ENCODE measurements at regions not wholly inside any gene's neighbourhood (a gene's known extent, or its start where the extent isn't known, plus 50 kb on each side); places are given as distances from the start of the nearest gene placed in this dataset.

GRCh38 chr18:51651761-51652160, 454.3 kb upstream of the MEX3C start:
- DNase-seq (ENCODE audit: low spot score), result no peak

DNA sequence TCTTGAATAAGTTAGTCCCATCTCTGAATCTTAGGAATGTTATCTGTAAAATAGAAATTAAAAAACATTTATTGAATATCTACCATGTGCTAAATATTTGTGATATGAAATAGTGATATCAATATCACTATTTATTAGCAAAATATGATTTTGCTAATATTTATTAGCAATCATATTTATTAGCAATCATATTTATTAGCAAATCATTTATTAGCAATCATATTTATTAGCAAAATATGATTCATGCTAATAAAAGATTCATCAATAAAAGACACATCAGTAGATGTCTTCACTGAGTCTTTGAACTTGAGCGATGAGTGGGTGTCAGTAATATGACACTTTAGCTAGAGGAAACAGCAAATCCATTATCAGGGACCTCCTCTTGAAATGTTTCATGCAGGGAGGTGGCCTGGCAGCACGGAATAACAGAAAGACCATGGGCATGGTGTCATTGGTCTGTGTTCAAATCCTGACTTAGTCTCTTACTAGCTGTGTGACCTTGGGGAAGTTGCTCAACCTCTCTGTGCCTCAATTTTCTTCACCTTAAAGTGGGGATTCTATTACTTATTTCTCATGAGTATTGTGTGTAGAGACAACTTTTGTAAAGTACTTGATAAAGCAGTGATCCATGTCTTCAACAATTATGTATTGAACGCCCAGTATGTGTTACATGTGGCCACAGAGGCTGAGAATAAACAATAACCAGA, 456.2 kb upstream of the MEX3C start:
- DNase-seq (ENCODE audit: low spot score), result no peak

GRCh38 chr18:51654488-51655326, 457.2 kb upstream of the MEX3C start:
- no peak for DNase-seq (ENCODE audit: low spot score)

GRCh38 chr18:51655327-51655698, 457.8 kb upstream of the MEX3C start:
- no peak for DNase-seq (ENCODE audit: low spot score)

GRCh38 chr18:51656249-51656648, 458.8 kb upstream of the MEX3C start:
- DNase-seq (ENCODE audit: low spot score), result no peak

DNA sequence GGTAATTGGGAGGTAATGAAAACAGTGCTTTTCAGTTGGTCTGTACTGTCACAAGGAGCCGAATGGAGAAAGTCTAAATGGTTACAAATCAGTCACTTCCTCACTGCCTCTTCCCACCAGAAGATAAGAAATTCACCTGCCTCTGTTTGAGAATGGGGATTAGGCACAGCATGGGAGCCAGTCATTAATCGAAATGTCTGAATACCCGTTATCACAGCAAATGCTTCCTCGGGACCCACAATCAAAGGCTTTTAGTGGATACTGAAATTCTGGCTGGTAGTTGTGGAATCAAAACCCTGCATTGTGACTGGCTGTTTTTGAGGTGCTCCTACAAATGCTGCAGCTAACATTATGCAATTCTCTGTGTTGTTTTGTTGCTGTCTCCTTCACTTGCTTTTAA, 461.0 kb upstream of the MEX3C start:
- no peak for DNase-seq (ENCODE audit: low spot score)

DNA sequence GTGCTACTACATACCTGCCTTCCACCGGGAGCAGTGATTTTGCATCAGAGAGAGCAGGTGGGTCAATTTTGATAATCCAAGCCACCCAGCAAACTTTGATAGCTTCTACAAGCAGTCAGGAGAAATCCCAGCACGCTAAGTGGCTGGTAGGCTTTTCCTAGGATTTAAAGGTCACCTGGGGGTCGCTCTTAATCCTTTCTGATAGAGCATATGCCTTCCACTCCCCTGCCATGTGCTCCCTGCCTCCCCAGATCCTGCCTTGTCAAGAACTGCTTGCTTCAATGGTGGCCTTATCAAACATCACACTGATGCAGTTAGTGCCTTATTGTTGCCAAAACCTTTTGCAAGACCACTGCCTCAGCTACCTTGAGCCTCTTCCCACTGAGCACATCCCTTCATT, 462.3 kb upstream of the MEX3C start:
- DNase-seq (ENCODE audit: low spot score), result no peak

GRCh38 chr18:51660188-51660715, 462.8 kb upstream of the MEX3C start:
- DNase-seq (ENCODE audit: low spot score), result no peak

DNA sequence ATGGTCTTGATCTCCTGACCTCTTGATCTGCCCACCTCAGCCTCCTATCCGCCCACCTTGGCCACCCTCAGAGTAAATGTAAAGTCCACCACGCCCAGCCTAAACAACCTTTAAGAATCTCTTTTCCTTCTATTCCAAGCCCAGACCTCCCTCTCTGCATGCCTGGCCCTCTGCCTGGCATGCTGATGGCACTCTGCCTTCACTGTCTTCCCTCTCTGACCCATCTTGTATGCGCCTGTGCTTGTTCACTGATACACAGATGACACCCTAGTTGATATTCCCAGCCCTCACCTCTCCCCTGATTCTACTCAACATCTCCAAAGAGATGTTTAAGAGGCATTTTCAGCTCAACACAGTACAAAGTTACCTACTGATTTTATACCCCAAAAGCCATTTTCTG, 466.8 kb upstream of the MEX3C start:
- DNase-seq (ENCODE audit: low spot score), result no peak

GRCh38 chr18:51666763-51667191, 469.3 kb upstream of the MEX3C start:
- DNase-seq (ENCODE audit: low spot score), result peak; percentile 69

DNA sequence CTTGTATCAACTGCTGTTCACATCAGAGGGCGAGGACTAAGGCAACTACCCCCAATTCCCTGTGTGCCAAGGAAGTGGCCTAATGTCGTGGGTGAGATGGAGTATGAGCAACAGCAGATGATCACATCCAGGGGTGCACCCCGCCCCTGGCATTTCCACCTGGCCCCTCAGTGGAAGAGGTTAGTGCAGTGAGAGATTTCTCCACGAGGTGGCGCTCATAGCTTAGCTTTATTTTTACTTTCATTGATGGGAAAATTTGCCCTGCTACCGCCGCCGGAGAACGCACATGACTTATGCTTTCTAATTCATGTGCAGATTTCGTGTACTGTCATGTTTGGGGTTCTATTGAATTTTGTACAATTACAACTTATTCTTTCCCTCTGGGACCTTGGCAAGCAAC, 470.6 kb upstream of the MEX3C start:
- peak; percentile 52 for DNase-seq (ENCODE audit: low spot score)

DNA sequence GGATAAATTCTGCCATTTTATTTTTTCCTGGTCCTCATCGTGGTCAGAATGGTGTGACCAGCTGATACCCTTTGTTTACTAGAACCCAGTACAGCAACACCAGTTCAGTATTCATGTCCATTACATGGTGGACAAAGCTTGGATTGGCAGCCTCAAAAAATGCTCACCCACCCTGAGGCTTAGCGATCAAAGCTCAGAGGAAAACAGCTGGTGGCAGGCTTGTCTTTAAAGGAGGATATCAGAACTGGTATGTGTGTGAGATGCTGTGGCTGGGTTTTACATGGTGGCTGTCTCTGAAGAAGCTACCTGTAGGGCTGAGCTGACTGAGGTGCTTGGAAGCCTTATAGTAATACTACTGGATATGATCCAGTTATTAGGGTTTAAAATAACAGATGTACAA, 471.1 kb upstream of the MEX3C start:
- DNase-seq (ENCODE audit: low spot score), result no peak

DNA sequence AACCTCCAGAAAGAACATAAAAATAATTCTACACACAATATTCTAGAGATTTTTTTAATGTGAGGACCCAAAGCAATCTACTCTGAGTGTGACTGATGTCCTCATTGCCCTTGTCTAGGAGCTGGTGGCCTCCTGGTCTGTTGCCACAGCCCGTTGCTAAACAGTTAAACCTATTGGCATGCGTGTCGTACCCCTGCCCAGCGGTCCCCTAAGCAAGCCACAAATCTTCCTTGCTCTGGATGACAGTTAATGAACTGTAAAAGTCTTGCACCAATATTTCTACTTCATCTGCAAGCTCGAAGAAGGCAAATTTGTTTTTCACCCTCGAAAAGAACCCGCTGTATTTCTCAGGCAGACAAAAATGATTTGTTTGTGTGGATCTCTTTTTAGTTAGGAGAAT, 489.1 kb upstream of the MEX3C start:
- DNase-seq (ENCODE audit: low spot score), result no peak

DNA sequence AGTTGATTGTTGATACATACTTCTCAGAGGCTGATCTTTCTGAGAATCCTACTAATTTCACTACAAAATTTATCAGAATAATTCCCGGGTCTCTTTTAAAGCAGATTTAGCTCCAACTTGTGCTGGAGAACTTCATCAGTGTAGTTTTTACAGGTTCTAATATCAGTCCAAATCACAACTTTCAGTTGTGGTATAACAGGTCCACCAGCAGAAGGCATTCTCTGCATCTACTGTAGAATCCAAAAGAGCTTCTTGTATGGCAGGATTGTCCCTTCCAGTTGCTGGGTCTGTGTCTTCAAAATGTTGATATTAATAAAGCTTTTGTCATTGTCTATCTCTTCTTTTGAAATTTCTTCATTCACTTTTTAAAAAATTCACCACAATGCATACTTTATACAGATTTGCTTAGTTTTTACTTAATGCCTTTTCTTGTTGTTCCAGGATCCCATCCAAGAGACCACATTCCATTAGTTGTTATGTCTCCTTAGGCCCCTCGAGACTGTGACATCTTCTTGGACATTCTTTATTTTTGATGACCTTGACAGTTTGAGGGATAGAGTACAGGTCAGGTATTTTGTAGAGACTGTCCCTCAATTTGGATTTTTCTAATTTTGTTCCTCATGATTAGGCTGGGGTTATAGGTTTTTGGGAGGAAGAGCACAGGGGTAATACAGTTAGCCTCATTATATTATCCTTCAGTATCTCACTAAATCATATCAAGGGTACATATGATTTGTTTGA, 490.5 kb upstream of the MEX3C start:
- DNase-seq (ENCODE audit: low spot score), result no peak

- no peak for DNase-seq (ENCODE audit: low spot score)
Measured at GRCh38 chr18:51692612-51693011, 495.1 kb upstream of the MEX3C start.

DNA sequence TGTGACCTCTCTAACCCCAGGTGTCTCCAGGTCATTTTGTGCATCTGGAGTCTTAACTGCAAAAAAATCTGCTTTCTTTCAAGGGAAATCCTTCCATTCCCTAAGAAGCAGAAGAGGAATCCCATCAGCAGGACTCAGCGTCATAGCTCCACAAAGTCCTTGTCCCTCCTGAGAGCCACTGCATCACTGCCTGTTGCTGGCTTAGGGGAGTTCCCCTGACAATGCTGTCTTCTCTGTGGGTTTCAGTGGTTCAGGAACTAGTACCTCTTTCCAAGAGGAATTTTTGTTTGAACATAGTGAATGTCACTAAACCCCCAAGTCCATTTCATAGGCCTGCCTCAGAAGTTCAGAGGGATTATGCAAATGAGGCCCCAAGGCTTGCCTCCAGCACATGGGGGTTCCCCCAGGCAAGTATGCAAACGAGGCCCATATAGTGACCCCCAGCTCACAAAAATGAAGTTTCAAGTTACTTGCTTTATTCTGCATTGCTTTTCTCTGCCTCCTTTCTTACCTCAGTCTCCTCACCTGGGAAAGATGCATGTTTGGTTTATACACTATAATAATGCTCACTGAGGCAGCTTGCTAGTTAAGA, 513.9 kb upstream of the MEX3C start:
- DNase-seq (ENCODE audit: low spot score), result no peak

GRCh38 chr18:51712821-51713220, 515.3 kb upstream of the MEX3C start:
- no peak for DNase-seq (ENCODE audit: low spot score)

DNA sequence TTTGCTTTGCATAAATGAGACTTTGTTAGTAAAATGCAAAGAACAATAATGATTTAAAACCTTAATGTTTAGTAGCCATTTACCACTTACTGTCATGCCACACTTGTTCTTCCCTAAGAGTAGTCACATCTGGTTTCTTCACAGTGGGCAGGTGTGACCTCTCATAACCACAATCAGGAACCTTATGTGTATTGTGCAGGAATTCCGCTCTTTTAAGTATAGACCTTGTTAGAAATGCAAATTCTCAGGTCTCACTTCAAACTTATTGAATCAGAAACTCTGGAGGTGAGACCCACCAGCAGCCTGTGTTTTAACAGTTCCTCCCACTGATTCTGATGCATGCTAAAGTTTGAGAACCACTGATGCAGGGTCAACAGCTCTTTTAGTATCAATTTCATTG, 518.8 kb upstream of the MEX3C start:
- DNase-seq (ENCODE audit: low spot score), result no peak

DNA sequence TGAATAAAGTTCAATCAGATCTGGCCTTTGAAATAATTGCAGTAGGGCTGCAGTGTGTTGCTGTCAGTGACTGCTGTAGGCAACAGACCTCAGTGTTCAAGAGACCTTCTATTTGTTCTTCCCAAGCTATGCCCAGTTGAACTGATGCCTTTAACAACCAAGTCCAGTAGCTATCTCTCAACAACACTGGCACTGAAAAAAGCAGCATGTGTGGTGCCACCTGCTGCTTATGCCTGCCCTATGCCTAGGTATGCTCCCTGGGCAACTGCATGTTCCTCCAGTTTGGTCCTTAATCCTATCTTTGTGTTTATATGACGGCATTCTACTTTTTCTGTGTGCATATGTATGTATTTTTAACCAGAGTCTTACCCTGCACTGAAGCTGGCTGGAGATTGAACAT, 523.9 kb upstream of the MEX3C start:
- DNase-seq (ENCODE audit: low spot score), result no peak

GRCh38 chr18:51721996-51722395, 524.5 kb upstream of the MEX3C start:
- no peak for DNase-seq (ENCODE audit: low spot score)

DNA sequence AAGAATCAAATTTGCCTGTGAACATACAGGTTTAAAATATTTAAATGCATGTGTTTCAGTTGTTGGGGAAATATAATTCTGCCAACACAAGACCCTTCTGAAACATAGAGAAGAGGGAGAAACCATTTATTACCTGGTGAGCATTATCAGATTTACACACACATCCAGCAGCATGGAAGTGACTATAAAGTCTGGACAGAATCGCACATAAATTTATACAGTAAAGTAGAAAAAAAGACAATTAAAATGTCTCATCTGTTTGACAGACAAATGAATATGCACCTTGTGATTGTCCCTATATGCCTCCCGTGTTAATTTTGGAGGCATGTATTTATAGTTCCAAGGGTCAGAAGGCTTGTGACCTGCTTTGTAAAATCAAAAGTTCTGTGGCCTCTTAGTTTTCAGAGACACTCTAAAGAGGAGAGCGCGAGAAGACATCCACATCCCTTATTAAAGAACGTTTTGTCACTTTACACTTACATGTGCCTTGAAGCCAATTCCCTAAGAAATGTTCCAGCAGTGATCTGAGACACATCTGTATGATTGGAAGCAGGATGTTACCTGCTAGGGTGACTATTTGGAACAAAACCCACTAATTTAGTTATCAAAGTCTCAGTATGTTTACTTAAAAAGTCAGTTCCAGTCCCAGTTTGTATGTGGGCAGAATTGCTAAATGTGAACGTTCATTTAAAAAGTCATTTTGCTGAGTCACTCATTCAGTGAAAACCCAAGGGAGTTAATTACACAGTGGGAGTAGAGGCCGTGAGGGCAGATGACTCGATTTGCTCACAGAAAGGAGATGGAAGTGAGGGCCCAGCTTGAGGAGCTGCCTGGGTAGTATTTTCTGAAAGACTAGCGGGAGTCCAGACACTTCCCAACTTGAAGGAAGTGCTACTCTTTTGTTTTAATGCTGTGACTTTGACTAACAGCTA, 527.6 kb upstream of the MEX3C start:
- DNase-seq (ENCODE audit: low spot score), result no peak

Data from globus pallidus (tissue), 1 donor.